OCI-LY1 (cell line): ENCODE measurements at regions not wholly inside any gene's neighbourhood (a gene's known extent, or its start where the extent isn't known, plus 50 kb on each side); places are given as distances from the start of the nearest gene placed in this dataset.

Experiments used
- EZH2 ChIP-seq: fragments of 200-600 bp; sonication (generic), shearing (Covaris generic); IDR thresholded peaks from 2 replicates; pipeline ENCODE4 v1.8.0; 2017; ENCODE audit warnings: borderline replicate concordance, mixed run types, mild to moderate bottlenecking, antibody characterized with exemption, low read length, moderate library complexity, mixed read lengths
- TF ChIP-seq, protein P1 (sequence below): fragments of 200-600 bp; sonication (generic), shearing (Covaris generic); IDR thresholded peaks from 2 replicates; pipeline ENCODE4 v1.5.1; 2017; ENCODE audit warnings: mild to moderate bottlenecking, antibody characterized with exemption, low read length, moderate library complexity, mixed read lengths

DNA sequence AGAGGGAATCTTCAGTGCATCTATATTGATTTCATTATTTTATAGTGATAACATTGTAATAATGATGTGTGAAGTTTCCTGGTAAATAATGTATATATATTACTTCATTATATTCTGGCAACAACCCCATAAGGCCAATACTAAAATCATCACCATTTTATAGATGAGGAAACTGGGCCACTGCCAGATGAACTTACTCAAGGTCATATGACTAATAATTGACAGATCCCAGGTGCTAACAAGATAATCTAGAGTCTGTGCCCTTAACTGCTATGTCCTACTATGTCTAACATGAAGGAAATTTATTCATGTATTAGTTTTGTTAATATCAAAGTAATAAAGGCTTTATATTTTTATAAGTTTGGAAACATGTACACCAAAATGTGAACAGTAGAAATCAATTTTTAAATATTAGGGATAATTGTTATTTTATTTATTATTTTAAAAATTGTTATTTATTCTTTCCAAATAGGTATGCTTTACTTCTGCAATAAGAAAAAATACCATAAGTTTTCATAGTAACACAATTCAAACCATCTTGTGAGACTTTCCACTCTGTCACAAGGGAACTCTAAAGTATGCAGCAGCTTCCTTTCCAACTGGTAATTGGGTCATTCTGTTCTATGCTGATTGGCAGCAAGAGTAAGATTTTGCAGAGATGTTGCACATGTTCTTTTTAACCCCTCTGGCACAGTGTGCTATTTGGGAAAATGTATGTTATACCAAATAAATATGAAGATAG, 90.8 kb upstream of the CMC1 start:
- TF ChIP-seq, protein P1, sequence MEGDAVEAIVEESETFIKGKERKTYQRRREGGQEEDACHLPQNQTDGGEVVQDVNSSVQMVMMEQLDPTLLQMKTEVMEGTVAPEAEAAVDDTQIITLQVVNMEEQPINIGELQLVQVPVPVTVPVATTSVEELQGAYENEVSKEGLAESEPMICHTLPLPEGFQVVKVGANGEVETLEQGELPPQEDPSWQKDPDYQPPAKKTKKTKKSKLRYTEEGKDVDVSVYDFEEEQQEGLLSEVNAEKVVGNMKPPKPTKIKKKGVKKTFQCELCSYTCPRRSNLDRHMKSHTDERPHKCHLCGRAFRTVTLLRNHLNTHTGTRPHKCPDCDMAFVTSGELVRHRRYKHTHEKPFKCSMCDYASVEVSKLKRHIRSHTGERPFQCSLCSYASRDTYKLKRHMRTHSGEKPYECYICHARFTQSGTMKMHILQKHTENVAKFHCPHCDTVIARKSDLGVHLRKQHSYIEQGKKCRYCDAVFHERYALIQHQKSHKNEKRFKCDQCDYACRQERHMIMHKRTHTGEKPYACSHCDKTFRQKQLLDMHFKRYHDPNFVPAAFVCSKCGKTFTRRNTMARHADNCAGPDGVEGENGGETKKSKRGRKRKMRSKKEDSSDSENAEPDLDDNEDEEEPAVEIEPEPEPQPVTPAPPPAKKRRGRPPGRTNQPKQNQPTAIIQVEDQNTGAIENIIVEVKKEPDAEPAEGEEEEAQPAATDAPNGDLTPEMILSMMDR, result no peak
- TF ChIP-seq EZH2, result no peak
